GM23338 (cell line): ENCODE measurements at regions not wholly inside any gene's neighbourhood (a gene's known extent, or its start where the extent isn't known, plus 50 kb on each side); places are given as distances from the start of the nearest gene placed in this dataset.
A peak's percentile ranks its signal among the peaks of the same experiment; 100 is the strongest.

ENCODE experiments used
- ATAC-seq: fragments of 200-7000 bp; cut with Tn5 transposase; 3 replicates; pipeline ENCODE4 v1.9.1; 2020
- DNase-seq: peaks from one replicate; pipeline ENCODE4 v3.0.0-alpha.2; 2015; ENCODE audit warnings: low spot score
- H2AFZ ChIP-seq: fragments of 200-600 bp; sonication (generic); 2 replicates; pipeline ENCODE4 v1.8.0; 2016; ENCODE audit warnings: antibody characterized with exemption, mild to moderate bottlenecking, moderate library complexity
- H3F3A ChIP-seq: fragments of 200-600 bp; sonication (generic); replicated peaks from 2 replicates; pipeline ENCODE4 v1.8.0; 2017; ENCODE audit warnings: antibody characterized with exemption, mixed run types, low read depth
- H3K27ac ChIP-seq: fragments of 200-600 bp; sonication (generic); 2 replicates; pipeline ENCODE4 v1.6.1; 2016; ENCODE audit warnings: low read depth
- H3K27me3 ChIP-seq: fragments of 200-600 bp; sonication (generic); 2 replicates; pipeline ENCODE4 v1.8.0; 2016; ENCODE audit warnings: mild to moderate bottlenecking, mixed run types, moderate library complexity; ENCODE audit not compliant: insufficient read depth
- H3K36me3 ChIP-seq: fragments of 200-600 bp; sonication (generic); 2 replicates; pipeline ENCODE4 v1.8.0; 2016; ENCODE audit warnings: mild to moderate bottlenecking; ENCODE audit not compliant: insufficient read depth
- H3K4me1 ChIP-seq: fragments of 200-600 bp; sonication (generic); 2 replicates; pipeline ENCODE4 v1.8.0; 2016; ENCODE audit warnings: mild to moderate bottlenecking, moderate library complexity; ENCODE audit not compliant: insufficient read depth
- H3K4me2 ChIP-seq: fragments of 200-600 bp; sonication (generic); 2 replicates; pipeline ENCODE4 v1.7.1; 2017; ENCODE audit warnings: mixed run types
- H3K4me3 ChIP-seq: fragments of 200-600 bp; sonication (generic); 2 replicates; pipeline ENCODE4 v1.6.1; 2016; ENCODE audit warnings: mixed run types
- H3K79me2 ChIP-seq: fragments of 200-600 bp; sonication (generic); replicated peaks from 2 replicates; pipeline ENCODE4 v1.8.0; 2017; ENCODE audit warnings: mild to moderate bottlenecking; ENCODE audit not compliant: insufficient read depth
- H3K9me2 ChIP-seq: fragments of 200-600 bp; sonication (generic); 2 replicates; pipeline ENCODE4 v1.8.0; 2017; ENCODE audit not compliant: insufficient read depth
- H4K20me1 ChIP-seq: fragments of 200-600 bp; sonication (generic); replicated peaks from 2 replicates; pipeline ENCODE4 v1.8.0; 2017; ENCODE audit warnings: mild to moderate bottlenecking; ENCODE audit not compliant: insufficient read depth
- H3K27ac Mint-ChIP-seq: 2 replicates; pipeline ENCODE4 v1.8.0; 2020; ENCODE audit warnings: inconsistent platforms, mild to moderate bottlenecking, moderate library complexity, mixed read lengths
- H3K27me3 Mint-ChIP-seq: 3 replicates; pipeline ENCODE4 v1.8.0; 2022; ENCODE audit warnings: low read depth, mild to moderate bottlenecking, moderate library complexity, mixed read lengths, inconsistent platforms; ENCODE audit not compliant: insufficient read depth, poor library complexity
- H3K36me3 Mint-ChIP-seq: 3 replicates; pipeline ENCODE4 v1.8.0; 2021; ENCODE audit warnings: low read depth, mild to moderate bottlenecking, inconsistent platforms, moderate library complexity, mixed read lengths
- H3K4me1 Mint-ChIP-seq: 3 replicates; pipeline ENCODE4 v1.8.0; 2020; ENCODE audit warnings: mild to moderate bottlenecking, inconsistent platforms, mixed read lengths
- H3K4me3 Mint-ChIP-seq: 3 replicates; pipeline ENCODE4 v1.8.0; 2021; ENCODE audit warnings: moderate library complexity, mild to moderate bottlenecking, inconsistent platforms, mixed read lengths
- H3K9me3 Mint-ChIP-seq: 3 replicates; pipeline ENCODE4 v1.8.0; 2020; ENCODE audit warnings: moderate library complexity, mild to moderate bottlenecking, inconsistent platforms, mixed read lengths
- CREB1 ChIP-seq: fragments of 250-450 bp; sonication (Bioruptor Pico); IDR thresholded peaks from 2 replicates; pipeline ENCODE4 v1.5.0; 2020; ENCODE audit warnings: low read depth, mild to moderate bottlenecking, moderate library complexity
- EZH2 ChIP-seq: fragments of 200-600 bp; sonication (generic); IDR thresholded peaks from one replicate; pipeline ENCODE4 v1.8.0; 2017; ENCODE audit warnings: antibody characterized with exemption, mild to moderate bottlenecking, low read depth; ENCODE audit not compliant: unreplicated experiment
- JUNB ChIP-seq: IDR thresholded peaks from one replicate; pipeline ENCODE4 v1.6.1; 2016; ENCODE audit warnings: antibody characterized with exemption; ENCODE audit not compliant: unreplicated experiment
- POLR2AphosphoS5 ChIP-seq: IDR thresholded peaks from 2 replicates; pipeline ENCODE4 v1.6.1; 2016; ENCODE audit warnings: antibody characterized with exemption, low read depth
- ZNF331 ChIP-seq: fragments of 250-450 bp; sonication (Bioruptor Pico); IDR thresholded peaks from 2 replicates; pipeline ENCODE4 v1.5.0; 2020; ENCODE audit warnings: low read depth, mild to moderate bottlenecking, moderate library complexity
- TF ChIP-seq, protein P1 (sequence below), 2 experiments: fragments of 200-600 bp in 1 of 2; sonication (generic) in 1 of 2; conservative IDR thresholded peaks; 2 replicates each; pipeline versions ENCODE4 v1.5.1 to v1.6.1; 2016 to 2017; ENCODE audit warnings: antibody characterized with exemption in 2 of 2, low read depth in 2 of 2, mild to moderate bottlenecking in 2 of 2, moderate library complexity in 1 of 2
- TF ChIP-seq, protein P2 (sequence below): fragments of 250-450 bp; sonication (Bioruptor Pico); IDR thresholded peaks from 2 replicates; pipeline ENCODE4 v1.5.0; 2020; ENCODE audit warnings: mild to moderate bottlenecking, moderate library complexity

DNA sequence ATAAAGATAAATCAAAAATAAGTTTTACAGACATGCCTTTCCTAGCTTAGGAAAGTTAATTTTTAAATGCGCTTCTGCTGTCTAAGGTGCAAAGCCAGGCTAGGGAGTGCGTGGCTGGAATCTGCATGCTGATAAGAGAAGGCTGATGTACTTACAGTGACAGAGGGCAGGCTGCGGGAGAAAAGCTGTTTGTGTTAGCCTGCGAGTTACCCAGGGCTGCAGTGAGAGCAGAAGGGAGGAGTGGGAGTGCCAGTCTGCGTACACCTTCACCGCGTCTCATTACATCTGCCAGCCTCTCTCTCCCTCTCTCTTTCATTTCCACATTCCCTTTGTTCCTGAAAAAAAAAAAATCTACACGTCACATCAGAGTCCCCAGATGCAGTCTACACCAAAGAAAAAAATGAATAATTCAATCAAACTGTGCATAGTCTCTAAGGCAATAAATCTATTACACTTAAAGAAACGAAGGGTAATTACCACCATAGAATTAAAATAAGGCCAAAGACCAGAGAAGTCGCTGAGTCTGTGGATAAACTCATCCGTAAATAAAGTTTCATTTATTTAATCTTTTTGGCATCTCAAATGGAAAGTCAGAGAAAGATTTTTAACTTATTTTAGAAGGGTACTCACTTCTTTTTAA, 126.4 kb upstream of the C11orf58 start:
- no peak for TF ChIP-seq ZNF331 (CRISPR knock-in tag)
- no peak for TF ChIP-seq JUNB
- no peak for TF ChIP-seq CREB1
- TF ChIP-seq, protein P1, sequence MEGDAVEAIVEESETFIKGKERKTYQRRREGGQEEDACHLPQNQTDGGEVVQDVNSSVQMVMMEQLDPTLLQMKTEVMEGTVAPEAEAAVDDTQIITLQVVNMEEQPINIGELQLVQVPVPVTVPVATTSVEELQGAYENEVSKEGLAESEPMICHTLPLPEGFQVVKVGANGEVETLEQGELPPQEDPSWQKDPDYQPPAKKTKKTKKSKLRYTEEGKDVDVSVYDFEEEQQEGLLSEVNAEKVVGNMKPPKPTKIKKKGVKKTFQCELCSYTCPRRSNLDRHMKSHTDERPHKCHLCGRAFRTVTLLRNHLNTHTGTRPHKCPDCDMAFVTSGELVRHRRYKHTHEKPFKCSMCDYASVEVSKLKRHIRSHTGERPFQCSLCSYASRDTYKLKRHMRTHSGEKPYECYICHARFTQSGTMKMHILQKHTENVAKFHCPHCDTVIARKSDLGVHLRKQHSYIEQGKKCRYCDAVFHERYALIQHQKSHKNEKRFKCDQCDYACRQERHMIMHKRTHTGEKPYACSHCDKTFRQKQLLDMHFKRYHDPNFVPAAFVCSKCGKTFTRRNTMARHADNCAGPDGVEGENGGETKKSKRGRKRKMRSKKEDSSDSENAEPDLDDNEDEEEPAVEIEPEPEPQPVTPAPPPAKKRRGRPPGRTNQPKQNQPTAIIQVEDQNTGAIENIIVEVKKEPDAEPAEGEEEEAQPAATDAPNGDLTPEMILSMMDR (conservative IDR thresholded peaks at IDR 0.05; ENCODE audit: low read depth in 2 of 2): no peak
- peak; percentile 93 for TF ChIP-seq EZH2
- TF ChIP-seq, protein P2, sequence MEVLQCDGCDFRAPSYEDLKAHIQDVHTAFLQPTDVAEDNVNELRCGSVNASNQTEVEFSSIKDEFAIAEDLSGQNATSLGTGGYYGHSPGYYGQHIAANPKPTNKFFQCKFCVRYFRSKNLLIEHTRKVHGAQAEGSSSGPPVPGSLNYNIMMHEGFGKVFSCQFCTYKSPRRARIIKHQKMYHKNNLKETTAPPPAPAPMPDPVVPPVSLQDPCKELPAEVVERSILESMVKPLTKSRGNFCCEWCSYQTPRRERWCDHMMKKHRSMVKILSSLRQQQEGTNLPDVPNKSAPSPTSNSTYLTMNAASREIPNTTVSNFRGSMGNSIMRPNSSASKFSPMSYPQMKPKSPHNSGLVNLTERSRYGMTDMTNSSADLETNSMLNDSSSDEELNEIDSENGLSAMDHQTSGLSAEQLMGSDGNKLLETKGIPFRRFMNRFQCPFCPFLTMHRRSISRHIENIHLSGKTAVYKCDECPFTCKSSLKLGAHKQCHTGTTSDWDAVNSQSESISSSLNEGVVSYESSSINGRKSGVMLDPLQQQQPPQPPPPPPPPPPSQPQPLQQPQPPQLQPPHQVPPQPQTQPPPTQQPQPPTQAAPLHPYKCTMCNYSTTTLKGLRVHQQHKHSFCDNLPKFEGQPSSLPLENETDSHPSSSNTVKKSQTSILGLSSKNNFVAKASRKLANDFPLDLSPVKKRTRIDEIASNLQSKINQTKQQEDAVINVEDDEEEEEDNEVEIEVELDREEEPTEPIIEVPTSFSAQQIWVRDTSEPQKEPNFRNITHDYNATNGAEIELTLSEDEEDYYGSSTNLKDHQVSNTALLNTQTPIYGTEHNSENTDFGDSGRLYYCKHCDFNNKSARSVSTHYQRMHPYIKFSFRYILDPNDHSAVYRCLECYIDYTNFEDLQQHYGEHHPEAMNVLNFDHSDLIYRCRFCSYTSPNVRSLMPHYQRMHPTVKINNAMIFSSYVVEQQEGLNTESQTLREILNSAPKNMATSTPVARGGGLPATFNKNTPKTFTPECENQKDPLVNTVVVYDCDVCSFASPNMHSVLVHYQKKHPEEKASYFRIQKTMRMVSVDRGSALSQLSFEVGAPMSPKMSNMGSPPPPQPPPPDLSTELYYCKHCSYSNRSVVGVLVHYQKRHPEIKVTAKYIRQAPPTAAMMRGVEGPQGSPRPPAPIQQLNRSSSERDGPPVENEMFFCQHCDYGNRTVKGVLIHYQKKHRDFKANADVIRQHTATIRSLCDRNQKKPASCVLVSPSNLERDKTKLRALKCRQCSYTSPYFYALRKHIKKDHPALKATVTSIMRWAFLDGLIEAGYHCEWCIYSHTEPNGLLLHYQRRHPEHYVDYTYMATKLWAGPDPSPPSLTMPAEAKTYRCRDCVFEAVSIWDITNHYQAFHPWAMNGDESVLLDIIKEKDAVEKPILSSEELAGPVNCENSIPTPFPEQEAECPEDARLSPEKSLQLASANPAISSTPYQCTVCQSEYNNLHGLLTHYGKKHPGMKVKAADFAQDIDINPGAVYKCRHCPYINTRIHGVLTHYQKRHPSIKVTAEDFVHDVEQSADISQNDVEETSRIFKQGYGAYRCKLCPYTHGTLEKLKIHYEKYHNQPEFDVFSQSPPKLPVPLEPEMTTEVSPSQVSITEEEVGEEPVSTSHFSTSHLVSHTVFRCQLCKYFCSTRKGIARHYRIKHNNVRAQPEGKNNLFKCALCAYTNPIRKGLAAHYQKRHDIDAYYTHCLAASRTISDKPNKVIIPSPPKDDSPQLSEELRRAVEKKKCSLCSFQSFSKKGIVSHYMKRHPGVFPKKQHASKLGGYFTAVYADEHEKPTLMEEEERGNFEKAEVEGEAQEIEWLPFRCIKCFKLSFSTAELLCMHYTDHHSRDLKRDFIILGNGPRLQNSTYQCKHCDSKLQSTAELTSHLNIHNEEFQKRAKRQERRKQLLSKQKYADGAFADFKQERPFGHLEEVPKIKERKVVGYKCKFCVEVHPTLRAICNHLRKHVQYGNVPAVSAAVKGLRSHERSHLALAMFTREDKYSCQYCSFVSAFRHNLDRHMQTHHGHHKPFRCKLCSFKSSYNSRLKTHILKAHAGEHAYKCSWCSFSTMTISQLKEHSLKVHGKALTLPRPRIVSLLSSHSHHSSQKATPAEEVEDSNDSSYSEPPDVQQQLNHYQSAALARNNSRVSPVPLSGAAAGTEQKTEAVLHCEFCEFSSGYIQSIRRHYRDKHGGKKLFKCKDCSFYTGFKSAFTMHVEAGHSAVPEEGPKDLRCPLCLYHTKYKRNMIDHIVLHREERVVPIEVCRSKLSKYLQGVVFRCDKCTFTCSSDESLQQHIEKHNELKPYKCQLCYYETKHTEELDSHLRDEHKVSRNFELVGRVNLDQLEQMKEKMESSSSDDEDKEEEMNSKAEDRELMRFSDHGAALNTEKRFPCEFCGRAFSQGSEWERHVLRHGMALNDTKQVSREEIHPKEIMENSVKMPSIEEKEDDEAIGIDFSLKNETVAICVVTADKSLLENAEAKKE (CRISPR knock-in tag): no peak
- TF ChIP-seq POLR2AphosphoS5: no peak
- peaks cover 34% of the 10 kb centered on the region for H3K4me1 Mint-ChIP-seq
- H3K4me2 ChIP-seq: peak overlapping the region; percentile 86; the same call in 1 of the 2 replicates
- H3K27me3 Mint-ChIP-seq: peaks cover 9% of the 10 kb centered on the region
- H3K27me3 ChIP-seq: peaks cover 100% of the 10 kb centered on the region
- H3K36me3 Mint-ChIP-seq: no peaks in the 10 kb centered on the region
- H3K4me3 ChIP-seq: no peak overlapping the region
- ATAC-seq (no peak), DNase-seq (peak; percentile 51)
- H3K9me3 Mint-ChIP-seq: no peaks in the 10 kb centered on the region; the same call in 2 of the 3 replicates
- H4K20me1 ChIP-seq: peaks cover 31% of the 10 kb centered on the region
- H3K27ac Mint-ChIP-seq: no peak overlapping the region
- H3K79me2 ChIP-seq: no peaks in the 10 kb centered on the region
- peak overlapping the region; percentile 4; the same call in 1 of the 3 replicates for H3K4me3 Mint-ChIP-seq
- no peak overlapping the region for H3K27ac ChIP-seq
- H3K4me1 ChIP-seq: peaks cover 33% of the 10 kb centered on the region
- no peaks in the 10 kb centered on the region for H3K36me3 ChIP-seq
- H2AFZ ChIP-seq: no peak overlapping the region
- no peaks in the 10 kb centered on the region; the same call in 1 of the 2 replicates for H3F3A ChIP-seq
- H3K9me2 ChIP-seq: no peaks in the 10 kb centered on the region
